ENCODE measurements at regions not wholly inside any gene's neighbourhood (a gene's known extent, or its start where the extent isn't known, plus 50 kb on each side); places are given as distances from the start of the nearest gene placed in this dataset.

- TF ChIP-seq EZH2 (IDR thresholded peaks at IDR 0.05; ENCODE audit: insufficient read depth, low read length) (no peak), CTCF (IDR thresholded peaks at IDR 0.05; ENCODE audit: insufficient read depth, low read depth, low read length) (no peak)
- H3K4me2 ChIP-seq (ENCODE audit: low read length) = no peak overlapping the region
- no peak for FAIRE-seq
- Mint-ChIP-seq H3K27me3 (ENCODE audit: low read depth, unreplicated experiment) (peaks cover 42% of the 10 kb centered on the region), H3K9me3 (ENCODE audit: unreplicated experiment) (peaks cover 2% of the 10 kb centered on the region), H3K4me3 (ENCODE audit: unreplicated experiment) (no peak overlapping the region), H3K27ac (ENCODE audit: unreplicated experiment) (no peak overlapping the region), H3K36me3 (ENCODE audit: low read depth, unreplicated experiment) (no peaks in the 10 kb centered on the region), H3K4me1 (ENCODE audit: low read depth, unreplicated experiment) (no peaks in the 10 kb centered on the region)
- H3K27me3 ChIP-seq (ENCODE audit: insufficient read depth, low read length) = peaks cover 6% of the 10 kb centered on the region
- no peak overlapping the region for H3K27ac ChIP-seq (ENCODE audit: low read depth, low read length)
- DNase-seq (ENCODE audit: low read depth) = no peak
- no peaks in the 10 kb centered on the region for H3K36me3 ChIP-seq (ENCODE audit: insufficient read depth, low read length)
- no peak overlapping the region for H3K9ac ChIP-seq (ENCODE audit: low read length)
- no peak overlapping the region for H2AFZ ChIP-seq (ENCODE audit: low read depth, low read length)
- peaks cover 3% of the 10 kb centered on the region for H3K9me3 ChIP-seq (ENCODE audit: insufficient read depth, low read depth, low read length)
- H4K20me1 ChIP-seq (ENCODE audit: insufficient read depth, low read length) = no peaks in the 10 kb centered on the region
- no peaks in the 10 kb centered on the region for H3K4me1 ChIP-seq (ENCODE audit: insufficient read depth, low read length)
- no peaks in the 10 kb centered on the region for H3K79me2 ChIP-seq (ENCODE audit: insufficient read depth, low read length)
- H3K4me3 ChIP-seq (ENCODE audit: insufficient read depth, low read depth, low read length) = no peak overlapping the region
Measured at GRCh38 chr11:44493930-44494329, 71.5 kb upstream of the CD82 start.

- Histone ChIP-seq H3K9me3 (ENCODE audit: insufficient read depth, low read depth, low read length) (peaks cover 3% of the 10 kb centered on the region), H4K20me1 (ENCODE audit: insufficient read depth, low read length) (no peaks in the 10 kb centered on the region), H3K36me3 (ENCODE audit: insufficient read depth, low read length) (no peaks in the 10 kb centered on the region), H2AFZ (ENCODE audit: low read depth, low read length) (no peak overlapping the region), H3K9ac (ENCODE audit: low read length) (no peak overlapping the region), H3K4me1 (ENCODE audit: insufficient read depth, low read length) (no peaks in the 10 kb centered on the region), H3K4me3 (ENCODE audit: insufficient read depth, low read depth, low read length) (no peak overlapping the region), H3K4me2 (ENCODE audit: low read length) (no peak overlapping the region), H3K79me2 (ENCODE audit: insufficient read depth, low read length) (no peaks in the 10 kb centered on the region), H3K27ac (ENCODE audit: low read depth, low read length) (no peak overlapping the region), H3K27me3 (ENCODE audit: insufficient read depth, low read length) (peaks cover 6% of the 10 kb centered on the region)
- no peaks in the 10 kb centered on the region for H3K36me3 Mint-ChIP-seq (ENCODE audit: low read depth, unreplicated experiment)
- H3K27me3 Mint-ChIP-seq (ENCODE audit: low read depth, unreplicated experiment) = peaks cover 44% of the 10 kb centered on the region
- TF ChIP-seq CTCF (IDR thresholded peaks at IDR 0.05; ENCODE audit: insufficient read depth, low read depth, low read length) (no peak), EZH2 (IDR thresholded peaks at IDR 0.05; ENCODE audit: insufficient read depth, low read length) (no peak)
- no peaks in the 10 kb centered on the region for H3K4me1 Mint-ChIP-seq (ENCODE audit: low read depth, unreplicated experiment)
- no peak overlapping the region for H3K4me3 Mint-ChIP-seq (ENCODE audit: unreplicated experiment)
- FAIRE-seq = no peak
- H3K9me3 Mint-ChIP-seq (ENCODE audit: unreplicated experiment) = peaks cover 2% of the 10 kb centered on the region
- DNase-seq (ENCODE audit: low read depth) = no peak
- H3K27ac Mint-ChIP-seq (ENCODE audit: unreplicated experiment) = no peak overlapping the region
Measured at GRCh38 chr11:44494785-44495184, 70.7 kb upstream of the CD82 start.

- Histone ChIP-seq H3K4me3 (ENCODE audit: insufficient read depth, low read depth, low read length) (no peak overlapping the region), H3K9ac (ENCODE audit: low read length) (no peak overlapping the region), H3K4me1 (ENCODE audit: insufficient read depth, low read length) (no peaks in the 10 kb centered on the region), H3K36me3 (ENCODE audit: insufficient read depth, low read length) (no peaks in the 10 kb centered on the region), H3K4me2 (ENCODE audit: low read length) (no peak overlapping the region), H2AFZ (ENCODE audit: low read depth, low read length) (no peak overlapping the region), H3K79me2 (ENCODE audit: insufficient read depth, low read length) (no peaks in the 10 kb centered on the region), H3K9me3 (ENCODE audit: insufficient read depth, low read depth, low read length) (peaks cover 3% of the 10 kb centered on the region), H3K27ac (ENCODE audit: low read depth, low read length) (no peak overlapping the region), H4K20me1 (ENCODE audit: insufficient read depth, low read length) (no peaks in the 10 kb centered on the region), H3K27me3 (ENCODE audit: insufficient read depth, low read length) (peaks cover 6% of the 10 kb centered on the region)
- peaks cover 2% of the 10 kb centered on the region for H3K9me3 Mint-ChIP-seq (ENCODE audit: unreplicated experiment)
- no peak for DNase-seq (ENCODE audit: low read depth)
- no peaks in the 10 kb centered on the region for H3K36me3 Mint-ChIP-seq (ENCODE audit: low read depth, unreplicated experiment)
- peaks cover 52% of the 10 kb centered on the region for H3K27me3 Mint-ChIP-seq (ENCODE audit: low read depth, unreplicated experiment)
- no peak for FAIRE-seq
- no peaks in the 10 kb centered on the region for H3K4me1 Mint-ChIP-seq (ENCODE audit: low read depth, unreplicated experiment)
- no peak overlapping the region for H3K4me3 Mint-ChIP-seq (ENCODE audit: unreplicated experiment)
- TF ChIP-seq EZH2 (IDR thresholded peaks at IDR 0.05; ENCODE audit: insufficient read depth, low read length) = no peak
- TF ChIP-seq CTCF (IDR thresholded peaks at IDR 0.05; ENCODE audit: insufficient read depth, low read depth, low read length) = no peak
- H3K27ac Mint-ChIP-seq (ENCODE audit: unreplicated experiment) = no peak overlapping the region
Measured at GRCh38 chr11:44496391-44496790, 69.1 kb upstream of the CD82 start.

Data from astrocyte (in vitro differentiated cells and primary cell).